ENCODE measurements at regions not wholly inside any gene's neighbourhood (a gene's known extent, or its start where the extent isn't known, plus 50 kb on each side); places are given as distances from the start of the nearest gene placed in this dataset.

- Histone ChIP-seq H3K4me3 (ENCODE audit: control insufficient read depth in 2 of 3, extremely low read depth in 1 of 3, insufficient read depth in 2 of 3, low read depth in 1 of 3, low read length in 3 of 3) (no peak overlapping the region), H3K36me3 (ENCODE audit: control insufficient read depth in 2 of 2, extremely low read depth in 1 of 2, insufficient read depth in 2 of 2, low read length in 2 of 2) (no peaks in the 10 kb centered on the region), H3K9ac (ENCODE audit: control insufficient read depth, extremely low read depth, insufficient read depth, low read length) (no peak overlapping the region), H4K20me1 (ENCODE audit: control insufficient read depth, extremely low read depth, insufficient read depth, low read length) (no peaks in the 10 kb centered on the region), H3K4me2 (ENCODE audit: control insufficient read depth, extremely low read depth, insufficient read depth, low read depth, low read length) (no peak overlapping the region), H3K27me3 (ENCODE audit: control insufficient read depth, extremely low read depth, insufficient read depth, low read length) (peaks cover 13% of the 10 kb centered on the region), H3K79me2 (ENCODE audit: control insufficient read depth, insufficient read depth, low read length) (no peaks in the 10 kb centered on the region), H2AFZ (ENCODE audit: control insufficient read depth, low read length) (no peak overlapping the region), H3K9me1 (ENCODE audit: control insufficient read depth, extremely low read depth, insufficient read depth, low read length) (no peaks in the 10 kb centered on the region), H3K9me3 (ENCODE audit: control insufficient read depth, low read depth, low read length) (peaks cover 11% of the 10 kb centered on the region), H3K4me1 (ENCODE audit: control insufficient read depth, extremely low read depth, insufficient read depth, low read length) (peaks cover 1% of the 10 kb centered on the region), H3K27ac (ENCODE audit: control insufficient read depth, insufficient read depth, low read length) (no peak overlapping the region)
- FAIRE-seq (no peak), DNase-seq (ENCODE audit: low read depth, low spot score) (no peak)
- dilution Hi-C loops (cut with MboI; ENCODE audit: extremely low pct_ligation_motif_present, low sequenced_read_pairs) = no loop called here
- TF ChIP-seq CTCF (optimal IDR thresholded peaks at IDR 0.05 in 1 of 3, IDR thresholded peaks at IDR 0.05 in 1 of 3, conservative IDR thresholded peaks at IDR 0.05 in 1 of 3; ENCODE audit: extremely low read depth in 1 of 3, insufficient read depth in 2 of 3, low read length in 3 of 3) = no peak
- TF ChIP-seq EZH2 (IDR thresholded peaks at IDR 0.05; ENCODE audit: low read length) = no peak
Observed at GRCh38 chr18:79583984-79584401, 95.6 kb upstream of the CTDP1 start.

GRCh38 chr18:79584491-79585394 is 94.9 kb upstream of the CTDP1 start:
- DNase-seq (ENCODE audit: low read depth, low spot score) (no peak), FAIRE-seq (no peak)
- no peak overlapping the region for H3K4me2 ChIP-seq (ENCODE audit: control insufficient read depth, extremely low read depth, insufficient read depth, low read depth, low read length)
- no peaks in the 10 kb centered on the region for H3K79me2 ChIP-seq (ENCODE audit: control insufficient read depth, insufficient read depth, low read length)
- H3K36me3 ChIP-seq (ENCODE audit: control insufficient read depth in 2 of 2, extremely low read depth in 1 of 2, insufficient read depth in 2 of 2, low read length in 2 of 2) = no peaks in the 10 kb centered on the region
- dilution Hi-C loops (cut with MboI; ENCODE audit: extremely low pct_ligation_motif_present, low sequenced_read_pairs) = no loop called here
- H2AFZ ChIP-seq (ENCODE audit: control insufficient read depth, low read length) = no peak overlapping the region
- no peak for TF ChIP-seq CTCF (optimal IDR thresholded peaks at IDR 0.05 in 1 of 3, IDR thresholded peaks at IDR 0.05 in 1 of 3, conservative IDR thresholded peaks at IDR 0.05 in 1 of 3; ENCODE audit: extremely low read depth in 1 of 3, insufficient read depth in 2 of 3, low read length in 3 of 3)
- no peak for TF ChIP-seq EZH2 (IDR thresholded peaks at IDR 0.05; ENCODE audit: low read length)
- no peak overlapping the region for H3K27ac ChIP-seq (ENCODE audit: control insufficient read depth, insufficient read depth, low read length)
- peaks cover 2% of the 10 kb centered on the region for H3K4me1 ChIP-seq (ENCODE audit: control insufficient read depth, extremely low read depth, insufficient read depth, low read length)
- no peak overlapping the region for H3K9ac ChIP-seq (ENCODE audit: control insufficient read depth, extremely low read depth, insufficient read depth, low read length)
- no peaks in the 10 kb centered on the region for H3K9me1 ChIP-seq (ENCODE audit: control insufficient read depth, extremely low read depth, insufficient read depth, low read length)
- peaks cover 19% of the 10 kb centered on the region for H3K27me3 ChIP-seq (ENCODE audit: control insufficient read depth, extremely low read depth, insufficient read depth, low read length)
- H3K9me3 ChIP-seq (ENCODE audit: control insufficient read depth, low read depth, low read length) = peaks cover 11% of the 10 kb centered on the region
- no peak overlapping the region for H3K4me3 ChIP-seq (ENCODE audit: control insufficient read depth in 2 of 3, extremely low read depth in 1 of 3, insufficient read depth in 2 of 3, low read depth in 1 of 3, low read length in 3 of 3)
- H4K20me1 ChIP-seq (ENCODE audit: control insufficient read depth, extremely low read depth, insufficient read depth, low read length) = no peaks in the 10 kb centered on the region
